Tibial nerve (tissue), 4 donors: ENCODE measurements at regions not wholly inside any gene's neighbourhood (a gene's known extent, or its start where the extent isn't known, plus 50 kb on each side); places are given as distances from the start of the nearest gene placed in this dataset.

ENCODE experiments used
- CTCF ChIP-seq, 5 experiments: fragments of 200-600 bp in 3 of 5; fragments of 450-650 bp in 2 of 5; sonication (generic) in 3 of 5; IDR thresholded peaks; one replicate each; pipeline ENCODE4 v1.5.1; 2016 to 2019; ENCODE audit warnings: antibody characterized with exemption in 5 of 5, mild to moderate bottlenecking in 3 of 5, moderate library complexity in 2 of 5
- EP300 ChIP-seq, 2 donors: sonication (generic); formaldehyde crosslinking; IDR thresholded peaks; one replicate each; pipeline ENCODE4 v1.6.1; 2017; ENCODE audit warnings: antibody characterized with exemption in 2 of 2, mild to moderate bottlenecking in 1 of 2
- POLR2A ChIP-seq, 2 donors: fragments of 450-650 bp; IDR thresholded peaks; one replicate each; pipeline ENCODE4 v1.6.1; 2017; ENCODE audit warnings: antibody characterized with exemption in 2 of 2, mild to moderate bottlenecking in 2 of 2, moderate library complexity in 2 of 2

GRCh38 chr21:27366036-27366435 lies 399.1 kb upstream of the ADAMTS5 start:
- no peak for TF ChIP-seq POLR2A (IDR thresholded peaks at IDR 0.05)
- TF ChIP-seq CTCF (IDR thresholded peaks at IDR 0.05), result no peak
- no peak for TF ChIP-seq EP300 (IDR thresholded peaks at IDR 0.05)
